Prostate gland (tissue), 2 donors: ENCODE measurements at regions not wholly inside any gene's neighbourhood (a gene's known extent, or its start where the extent isn't known, plus 50 kb on each side); places are given as distances from the start of the nearest gene placed in this dataset.

Source experiments
- POLR2AphosphoS5 ChIP-seq: sonication (generic); formaldehyde crosslinking; IDR thresholded peaks from one replicate; pipeline ENCODE4 v1.6.1; 2017; ENCODE audit warnings: antibody characterized with exemption
- TF ChIP-seq, protein P1 (sequence below), 4 experiments: fragments of 200-600 bp in 2 of 4; fragments of 450-650 bp in 2 of 4; sonication (generic) in 2 of 4; IDR thresholded peaks; 1 replicate in 3 of 4; 2 replicates in 1 of 4; pipeline ENCODE4 v1.5.1; 2016 to 2019; ENCODE audit warnings: antibody characterized with exemption in 4 of 4, mild to moderate bottlenecking in 2 of 4, moderate library complexity in 2 of 4

- TF ChIP-seq, protein P1, sequence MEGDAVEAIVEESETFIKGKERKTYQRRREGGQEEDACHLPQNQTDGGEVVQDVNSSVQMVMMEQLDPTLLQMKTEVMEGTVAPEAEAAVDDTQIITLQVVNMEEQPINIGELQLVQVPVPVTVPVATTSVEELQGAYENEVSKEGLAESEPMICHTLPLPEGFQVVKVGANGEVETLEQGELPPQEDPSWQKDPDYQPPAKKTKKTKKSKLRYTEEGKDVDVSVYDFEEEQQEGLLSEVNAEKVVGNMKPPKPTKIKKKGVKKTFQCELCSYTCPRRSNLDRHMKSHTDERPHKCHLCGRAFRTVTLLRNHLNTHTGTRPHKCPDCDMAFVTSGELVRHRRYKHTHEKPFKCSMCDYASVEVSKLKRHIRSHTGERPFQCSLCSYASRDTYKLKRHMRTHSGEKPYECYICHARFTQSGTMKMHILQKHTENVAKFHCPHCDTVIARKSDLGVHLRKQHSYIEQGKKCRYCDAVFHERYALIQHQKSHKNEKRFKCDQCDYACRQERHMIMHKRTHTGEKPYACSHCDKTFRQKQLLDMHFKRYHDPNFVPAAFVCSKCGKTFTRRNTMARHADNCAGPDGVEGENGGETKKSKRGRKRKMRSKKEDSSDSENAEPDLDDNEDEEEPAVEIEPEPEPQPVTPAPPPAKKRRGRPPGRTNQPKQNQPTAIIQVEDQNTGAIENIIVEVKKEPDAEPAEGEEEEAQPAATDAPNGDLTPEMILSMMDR (IDR thresholded peaks at IDR 0.05), result no peak
- no peak for TF ChIP-seq POLR2AphosphoS5
Observed at GRCh38 chr2:118766871-118767270, 80.6 kb downstream of the EN1 start.
